DMS79 treated with DMSO at 0.1 percent for 48 hours (cell line): ENCODE measurements at regions not wholly inside any gene's neighbourhood (a gene's known extent, or its start where the extent isn't known, plus 50 kb on each side); places are given as distances from the start of the nearest gene placed in this dataset.

Experiments used
- DNase-seq: peaks from one replicate; lab custom pipeline; 2025; lab: John Stamatoyannopoulos, UW

DNA sequence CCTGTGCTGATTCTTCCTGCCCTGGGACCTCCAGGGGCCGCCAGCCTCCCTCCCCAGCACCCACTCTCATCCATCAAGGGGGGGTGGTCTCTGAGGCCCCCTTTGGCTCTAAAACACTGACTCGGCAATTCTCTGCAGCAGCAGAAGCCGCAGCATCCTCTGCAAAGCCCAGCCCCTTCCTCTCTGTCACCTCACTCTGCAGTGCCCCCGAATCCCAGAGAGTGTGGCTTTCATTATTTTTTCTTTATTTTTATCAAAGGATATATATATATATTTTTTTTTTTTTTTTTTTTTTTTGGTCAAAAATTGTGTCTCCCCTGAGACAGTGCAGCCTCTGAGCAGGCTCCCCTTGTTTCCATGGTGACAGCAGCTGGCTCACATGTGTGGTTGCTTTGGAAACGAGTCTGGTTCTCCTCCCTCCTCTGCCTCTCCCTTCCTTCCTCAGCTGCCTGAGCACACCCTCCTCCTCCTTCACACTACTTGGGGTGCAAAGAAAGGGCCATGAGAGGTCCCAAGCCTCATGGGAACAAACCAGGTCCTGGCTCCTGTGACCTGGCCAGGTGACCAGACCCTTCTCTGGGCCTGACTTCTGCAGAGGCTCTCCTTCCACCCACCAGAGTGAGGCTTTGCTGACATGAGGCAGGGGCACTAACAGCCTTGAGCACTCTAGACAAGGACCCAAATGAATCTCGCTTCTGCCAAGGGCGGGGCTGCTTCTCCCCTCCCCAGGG lies 100.5 kb downstream of the LRRC74A start:
- DNase-seq, result peak; percentile 85

- no peak for DNase-seq
Observed at GRCh38 chr14:76925097-76925441, 98.9 kb downstream of the LRRC74A start.

GRCh38 chr14:76924371-76925096 lies 98.3 kb downstream of the LRRC74A start:
- peak; percentile 96 for DNase-seq

GRCh38 chr14:76923431-76924370 lies 97.5 kb downstream of the LRRC74A start:
- DNase-seq, result no peak

DNA sequence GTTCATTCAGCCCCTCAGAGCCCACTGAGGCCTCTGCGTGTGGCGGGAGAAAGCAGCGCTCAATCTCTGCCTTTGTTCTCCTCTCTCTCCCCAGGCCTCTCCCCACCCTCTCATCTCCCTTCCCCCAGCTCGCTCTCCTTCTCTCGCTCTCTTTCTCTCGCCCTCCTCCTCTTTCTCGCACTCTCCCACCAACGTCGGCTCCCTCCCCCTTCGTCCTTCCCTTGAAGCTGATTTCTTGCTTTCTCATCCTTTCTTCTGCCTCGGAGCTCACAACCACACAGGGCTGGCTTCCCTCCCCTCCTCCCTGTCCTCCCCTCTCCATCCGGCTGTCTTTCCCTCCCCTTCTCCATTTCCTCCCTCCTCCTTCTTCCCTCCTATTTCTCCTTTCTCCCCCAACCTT lies 96.4 kb downstream of the LRRC74A start:
- no peak for DNase-seq

DNA sequence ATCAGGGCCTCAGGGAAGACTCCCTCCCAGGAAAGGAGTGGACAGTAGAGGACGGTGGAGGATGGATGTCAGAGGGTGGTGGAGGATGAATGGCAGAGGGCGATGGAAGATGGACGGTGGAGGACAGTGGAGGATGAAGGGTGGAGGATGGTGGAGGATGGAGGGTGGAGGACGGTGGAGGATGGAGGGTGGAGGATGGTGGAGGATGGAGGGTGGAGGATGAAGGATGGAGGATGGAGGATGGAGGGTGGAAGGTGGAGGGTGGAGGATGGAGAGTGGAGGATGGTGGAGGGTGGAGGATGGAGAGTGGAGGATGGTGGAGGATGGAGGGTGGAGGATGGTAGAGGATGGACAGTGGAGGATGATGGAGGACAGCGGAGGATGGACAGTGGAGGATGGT lies 95.9 kb downstream of the LRRC74A start:
- DNase-seq, result no peak

DNA sequence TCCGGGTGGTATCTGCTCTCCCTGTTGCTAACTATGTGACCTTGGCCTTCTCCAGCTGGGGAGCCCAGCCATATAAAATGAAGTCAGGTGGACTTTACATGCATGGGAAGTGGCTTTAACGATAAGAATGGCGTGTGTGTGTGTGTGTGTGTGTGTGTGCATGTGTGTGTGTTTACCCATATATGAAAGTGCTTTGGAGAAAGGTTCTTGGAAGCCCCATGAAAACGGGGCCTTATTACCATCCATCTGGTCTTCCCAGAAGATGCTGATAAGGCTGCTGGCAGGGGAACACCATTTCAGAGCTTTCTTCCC lies 94.8 kb downstream of the LRRC74A start:
- DNase-seq, result no peak

DNA sequence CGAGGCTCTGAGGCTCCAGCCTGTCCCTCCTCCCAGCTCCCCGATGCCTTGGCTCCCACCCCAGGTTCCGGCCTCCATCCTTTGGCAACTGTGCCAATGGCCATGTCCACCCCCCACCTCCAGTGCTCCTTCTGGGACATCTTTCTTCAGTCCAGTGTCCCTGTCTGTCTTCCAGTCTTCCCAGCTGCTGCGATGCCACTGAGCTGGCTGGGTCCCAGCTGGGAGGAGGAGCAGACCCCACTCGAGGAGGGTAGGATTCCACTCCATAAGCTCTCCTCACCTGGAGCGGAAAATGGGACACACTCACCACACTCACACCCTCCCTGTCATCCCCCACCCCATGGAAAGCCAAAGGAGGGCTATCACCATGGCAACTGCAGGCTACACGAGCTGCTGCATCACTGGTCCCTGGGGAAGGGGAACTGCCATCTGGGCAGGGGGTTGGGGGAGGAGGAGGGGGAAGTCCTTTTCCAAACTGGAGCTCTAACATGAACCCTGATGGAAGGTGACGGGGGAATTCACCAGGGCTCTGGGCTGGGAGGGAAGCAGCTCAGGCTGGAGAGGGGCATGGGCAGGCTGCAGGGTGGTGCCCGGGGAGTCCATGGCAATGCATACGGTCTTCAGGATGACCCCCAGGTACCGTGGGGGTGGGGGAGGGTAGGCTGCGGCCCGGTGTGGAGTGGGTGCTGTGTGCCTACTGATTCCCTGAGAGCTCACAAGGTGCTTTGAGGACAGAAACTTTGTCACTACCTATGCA lies 94.3 kb downstream of the LRRC74A start:
- peak; percentile 99 for DNase-seq

DNA sequence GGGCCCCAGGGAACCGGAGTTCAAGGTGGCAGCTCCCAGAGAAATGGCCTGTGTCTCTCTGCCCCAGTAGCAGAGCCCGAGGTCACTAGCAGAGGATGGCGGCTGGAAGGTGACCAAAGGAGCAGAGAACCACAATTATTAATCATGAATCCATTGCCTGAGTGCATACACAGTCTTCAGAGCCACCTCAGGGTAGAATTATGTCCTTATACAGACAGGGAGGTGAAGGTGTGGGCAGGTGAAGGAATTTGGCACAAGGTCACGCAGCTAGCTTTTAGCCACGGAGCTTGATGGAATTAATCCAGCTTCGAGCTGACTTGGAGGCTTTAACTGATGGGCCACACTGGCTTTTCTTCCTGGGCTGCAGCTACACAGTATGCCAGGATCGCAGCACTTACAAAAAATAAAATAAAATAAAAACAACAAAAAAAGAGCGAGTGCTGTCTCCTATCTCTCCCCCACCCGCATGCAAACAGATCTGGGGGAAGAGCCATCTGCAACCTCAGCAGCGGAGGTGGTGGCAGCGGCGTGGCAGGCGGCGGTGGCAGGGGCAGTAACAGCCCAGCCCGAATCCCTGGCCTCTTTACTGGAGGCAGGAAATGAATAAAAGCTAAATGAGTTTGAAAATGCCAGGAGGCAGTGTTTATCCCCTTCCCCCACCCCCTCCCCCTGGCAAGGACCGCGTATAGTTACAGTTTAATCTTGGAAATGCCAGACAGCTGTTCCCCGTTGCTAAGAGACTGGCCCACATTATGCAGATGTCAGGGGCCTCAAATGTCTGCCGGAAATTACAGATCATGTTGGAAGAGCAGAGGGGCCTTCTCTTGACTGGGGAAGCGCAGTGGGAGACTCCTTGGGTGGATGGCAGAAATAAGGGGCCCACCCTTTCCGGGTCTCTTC lies 93.5 kb downstream of the LRRC74A start:
- peak; percentile 97 for DNase-seq
